Astrocyte (in vitro differentiated cells and primary cell): ENCODE measurements at regions not wholly inside any gene's neighbourhood (a gene's known extent, or its start where the extent isn't known, plus 50 kb on each side); places are given as distances from the start of the nearest gene placed in this dataset.

Experiments
- CTCF ChIP-seq: IDR thresholded peaks from 2 replicates; pipeline ENCODE4 v1.5.1; 2011; ENCODE audit warnings: low read depth, mild to moderate bottlenecking, inconsistent platforms, low read length, moderate library complexity; ENCODE audit not compliant: insufficient read depth
- EZH2 ChIP-seq: IDR thresholded peaks from 2 replicates; pipeline ENCODE4 v1.6.1; 2012; ENCODE audit warnings: mild to moderate bottlenecking, low read length, inconsistent platforms; ENCODE audit not compliant: insufficient read depth

GRCh38 chr7:112640685-112641084, 149.5 kb downstream of the TMEM168 start:
- no peak for TF ChIP-seq EZH2
- TF ChIP-seq CTCF, result no peak
